H7 (cell line): ENCODE measurements at regions not wholly inside any gene's neighbourhood (a gene's known extent, or its start where the extent isn't known, plus 50 kb on each side); places are given as distances from the start of the nearest gene placed in this dataset.
"Not testable (repeated sequence)": the region's sequence is repeated elsewhere in the genome, so short reads cannot be mapped to it uniquely, and the experiment has no call there.

Source experiments
- DNase-seq: peaks from one replicate; pipeline ENCODE4 v3.0.0; 2012
- H3K27me3 ChIP-seq: 2 replicates; pipeline ENCODE4 v1.6.0; 2011; ENCODE audit warnings: mild to moderate bottlenecking, low read length; ENCODE audit not compliant: control insufficient read depth, insufficient read depth
- H3K36me3 ChIP-seq: replicated peaks from 2 replicates; pipeline ENCODE4 v1.5.1; 2011; ENCODE audit warnings: low read length; ENCODE audit not compliant: control insufficient read depth, insufficient read depth
- H3K4me3 ChIP-seq: 2 replicates; pipeline ENCODE4 v1.5.1; 2011; ENCODE audit warnings: low read depth, mild to moderate bottlenecking, control low read depth, low read length, moderate library complexity; ENCODE audit not compliant: insufficient read depth

GRCh38 chr6:27679308-27679963, 206.5 kb upstream of the ZNF184 start:
- H3K27me3 ChIP-seq = peaks cover 26% of the 10 kb centered on the region
- H3K4me3 ChIP-seq = peak overlapping the region; percentile 27
- H3K36me3 ChIP-seq = no peaks in the 10 kb centered on the region
- no peak for DNase-seq

GRCh38 chr6:27678469-27678868, 205.6 kb upstream of the ZNF184 start:
- DNase-seq = no peak
- no peaks in the 10 kb centered on the region for H3K36me3 ChIP-seq
- H3K27me3 ChIP-seq = peaks cover 26% of the 10 kb centered on the region
- H3K4me3 ChIP-seq = no peak overlapping the region

DNA sequence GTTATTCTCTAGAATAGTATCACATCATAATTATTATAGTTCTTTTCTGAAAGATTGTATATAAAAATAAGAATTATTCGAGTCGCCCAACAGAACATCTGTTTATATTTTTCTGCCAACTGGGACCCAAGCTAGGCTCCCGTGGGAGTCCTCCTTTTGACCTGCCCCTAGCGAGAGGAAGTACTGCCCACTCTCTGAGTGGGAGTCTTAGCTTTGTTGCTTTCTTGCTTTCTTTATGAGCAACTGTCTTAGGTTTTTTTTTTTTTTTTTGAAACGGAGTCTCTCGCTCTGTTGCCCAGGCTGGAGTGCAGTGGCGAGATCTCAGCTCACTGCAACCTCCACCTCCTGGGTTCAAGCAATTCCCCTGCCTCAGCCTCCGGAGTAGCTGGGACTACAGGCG, 202.0 kb upstream of the ZNF184 start:
- H3K36me3 ChIP-seq = no peaks in the 10 kb centered on the region
- DNase-seq = no peak
- H3K27me3 ChIP-seq = peaks cover 21% of the 10 kb centered on the region
- no peak overlapping the region for H3K4me3 ChIP-seq

DNA sequence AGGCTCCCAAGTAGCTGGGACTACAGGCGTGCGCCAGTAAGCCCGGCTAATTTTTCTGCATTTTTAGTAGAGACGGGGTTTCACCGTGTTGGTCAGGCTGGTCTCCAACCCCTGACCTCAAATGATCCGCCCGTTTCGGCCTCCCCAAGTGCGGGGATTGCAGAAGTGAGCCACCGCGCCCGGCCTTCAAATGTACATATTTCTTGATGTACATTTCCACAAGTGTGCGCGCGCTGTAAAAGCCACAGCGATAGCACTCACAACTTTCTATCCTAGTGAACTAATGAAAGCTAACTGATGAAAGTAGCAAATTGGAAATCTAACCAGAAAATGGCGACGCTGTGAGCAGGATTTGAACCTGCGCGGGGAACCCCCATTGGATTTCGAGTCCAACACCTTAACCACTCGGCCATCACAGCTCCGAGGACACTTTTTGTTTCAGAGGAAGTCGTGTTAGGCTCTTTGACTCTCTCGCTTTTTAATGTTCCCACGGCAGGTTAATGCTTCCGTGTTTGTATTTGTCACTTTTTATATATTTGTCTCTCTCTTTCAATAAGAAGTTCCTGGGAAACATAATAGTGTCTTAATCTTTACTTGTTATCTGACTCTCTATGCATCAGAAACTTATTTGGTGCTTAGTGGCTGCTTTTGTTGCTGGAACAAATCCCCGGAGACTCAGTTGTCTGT, 199.4 kb upstream of the ZNF184 start:
- Histone ChIP-seq H3K4me3 (peak overlapping the region; percentile 50), H3K27me3 (peaks cover 16% of the 10 kb centered on the region), H3K36me3 (no peaks in the 10 kb centered on the region)
- no peak for DNase-seq

DNA sequence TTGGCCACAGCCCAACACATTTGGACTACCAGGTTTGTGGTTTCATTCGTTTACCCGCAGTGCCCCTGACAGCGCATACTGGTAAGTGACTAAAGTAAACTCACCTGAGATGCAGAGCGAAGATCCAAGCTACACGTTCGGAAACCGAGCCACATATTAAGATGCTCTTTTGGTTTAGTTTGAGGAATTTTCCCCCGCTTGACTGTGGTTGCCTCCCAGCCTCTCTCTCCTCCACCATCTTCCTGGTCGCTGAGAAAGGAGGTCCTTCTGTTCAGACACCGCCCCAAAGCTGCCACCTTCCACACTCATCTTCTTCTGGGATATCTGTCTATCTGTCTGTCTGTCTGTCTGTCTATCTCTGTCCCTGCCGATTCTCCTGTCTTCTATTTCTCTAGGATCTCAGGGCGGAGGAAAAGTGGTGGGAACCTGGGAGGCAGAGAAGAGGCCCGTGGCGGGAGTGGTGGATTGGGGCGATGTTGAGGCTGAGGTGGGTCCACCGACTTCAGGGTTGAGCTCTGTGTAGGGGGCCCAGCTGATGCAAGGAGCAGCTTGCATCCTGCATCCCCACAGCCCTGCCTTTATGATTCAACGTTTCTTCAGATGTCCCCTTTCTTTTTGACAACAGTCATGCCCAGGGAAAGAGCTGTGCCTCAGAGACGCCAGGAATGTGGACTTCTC, 196.9 kb upstream of the ZNF184 start:
- peaks cover 23% of the 10 kb centered on the region for H3K27me3 ChIP-seq
- peak overlapping the region; percentile 46 for H3K4me3 ChIP-seq
- no peaks in the 10 kb centered on the region for H3K36me3 ChIP-seq
- no peak for DNase-seq

DNA sequence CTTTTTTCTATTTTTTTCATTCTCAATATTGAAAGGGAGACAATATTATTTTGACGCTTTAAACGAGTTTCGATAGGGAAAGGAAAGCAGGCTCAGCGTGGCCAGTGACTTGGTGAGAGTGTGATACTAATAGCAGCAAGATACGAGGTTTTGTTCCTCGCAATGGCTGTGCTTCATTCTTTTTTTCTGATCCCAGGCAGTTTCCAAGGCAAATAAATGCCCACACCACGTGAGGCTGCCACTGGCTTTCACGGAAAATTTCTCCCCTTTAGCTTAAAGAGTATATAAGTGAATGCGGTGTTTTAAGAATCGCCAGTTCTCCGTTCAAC, 196.4 kb upstream of the ZNF184 start:
- peaks cover 23% of the 10 kb centered on the region for H3K27me3 ChIP-seq
- DNase-seq = no peak
- peak overlapping the region; percentile 46 for H3K4me3 ChIP-seq
- H3K36me3 ChIP-seq = no peaks in the 10 kb centered on the region

- Histone ChIP-seq H3K27me3 (peaks cover 23% of the 10 kb centered on the region), H3K36me3 (no peaks in the 10 kb centered on the region), H3K4me3 (peak overlapping the region; percentile 48)
- peak; percentile 80 for DNase-seq
These were observed 195.8 kb upstream of the ZNF184 start for GRCh38 chr6:27668442-27669294.

- peaks cover 23% of the 10 kb centered on the region for H3K27me3 ChIP-seq
- H3K36me3 ChIP-seq = no peaks in the 10 kb centered on the region
- H3K4me3 ChIP-seq = peak overlapping the region; percentile 48
- no peak for DNase-seq
These were observed 194.9 kb upstream of the ZNF184 start for GRCh38 chr6:27667657-27668441.

- H3K4me3 ChIP-seq = peak overlapping the region; percentile 48
- H3K27me3 ChIP-seq = peaks cover 23% of the 10 kb centered on the region
- H3K36me3 ChIP-seq = no peaks in the 10 kb centered on the region
- no peak for DNase-seq
These were observed 194.2 kb upstream of the ZNF184 start for GRCh38 chr6:27667016-27667656.

- Histone ChIP-seq H3K4me3 (no peak overlapping the region), H3K36me3 (no peaks in the 10 kb centered on the region), H3K27me3 (peaks cover 12% of the 10 kb centered on the region)
- DNase-seq = no peak
These were observed 189.9 kb upstream of the ZNF184 start for GRCh38 chr6:27662769-27663168.

- not testable (repeated sequence) for H3K36me3 ChIP-seq, H3K27me3 ChIP-seq, H3K4me3 ChIP-seq, DNase-seq
These were observed 189.3 kb upstream of the ZNF184 start for GRCh38 chr6:27662212-27662611.

DNA sequence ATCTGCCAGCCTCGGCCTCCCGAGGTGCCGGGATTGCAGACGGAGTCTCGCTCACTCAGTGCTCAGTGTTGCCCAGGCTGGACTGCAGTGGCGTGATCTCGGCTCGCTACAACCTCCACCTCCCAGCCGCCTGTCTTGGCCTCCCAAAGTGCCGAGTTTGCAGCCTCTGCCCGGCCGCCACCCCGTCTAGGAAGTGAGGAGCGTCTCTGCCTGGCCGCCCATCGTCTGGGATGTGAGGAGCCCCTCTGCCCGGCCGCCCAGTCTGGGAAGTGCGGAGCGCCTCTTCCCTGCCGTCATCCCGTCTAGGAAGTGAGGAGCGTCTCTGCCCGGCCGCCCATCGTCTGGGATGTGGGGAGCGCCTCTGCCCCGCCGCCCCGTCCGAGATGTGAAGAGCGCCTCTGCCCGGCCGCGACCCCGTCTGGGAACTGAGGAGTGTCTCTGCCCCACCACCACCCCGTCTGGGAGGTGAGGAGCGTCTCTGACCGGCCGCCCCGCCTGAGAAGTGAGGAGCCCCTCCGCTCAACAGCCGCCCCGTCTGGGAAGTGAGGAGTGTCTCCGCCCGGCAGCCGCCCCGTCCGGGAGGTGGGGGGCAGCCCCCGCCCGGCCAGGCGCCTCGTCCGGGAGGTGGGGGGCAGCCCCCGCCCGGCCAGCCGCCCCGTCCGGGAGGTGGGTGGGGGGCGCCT, 180.4 kb upstream of the ZNF184 start:
- not testable (repeated sequence) for H3K27me3 ChIP-seq, H3K4me3 ChIP-seq, DNase-seq, H3K36me3 ChIP-seq

GRCh38 chr6:27651371-27651732, 178.4 kb upstream of the ZNF184 start:
- peak; percentile 68 for DNase-seq
- Histone ChIP-seq H3K27me3 (no peaks in the 10 kb centered on the region), H3K36me3 (no peaks in the 10 kb centered on the region), H3K4me3 (peak overlapping the region; percentile 54)
